ENCODE measurements at regions not wholly inside any gene's neighbourhood (a gene's known extent, or its start where the extent isn't known, plus 50 kb on each side); places are given as distances from the start of the nearest gene placed in this dataset.

GRCh38 chr3:144629381-144629780 is 657.8 kb downstream of the DIPK2A start:
- Histone ChIP-seq H3K4me2 (ENCODE audit: low read length) (peak overlapping the region; percentile 1), H3K9me3 (ENCODE audit: low read length) (no peaks in the 10 kb centered on the region), H3K36me3 (ENCODE audit: insufficient read depth, low read length) (no peaks in the 10 kb centered on the region), H3K27ac (ENCODE audit: low read length) (peak overlapping the region; percentile 46), H3K27me3 (ENCODE audit: insufficient read depth, low read depth, low read length) (no peaks in the 10 kb centered on the region), H2AFZ (ENCODE audit: low read depth, low read length) (no peak overlapping the region), H3K4me3 (ENCODE audit: low read length) (no peak overlapping the region), H4K20me1 (ENCODE audit: insufficient read depth) (no peaks in the 10 kb centered on the region), H3F3A (ENCODE audit: insufficient read depth, low read length, poor library complexity, severe bottlenecking) (no peaks in the 10 kb centered on the region), H3K79me2 (replicated peaks; ENCODE audit: insufficient read depth, low read length) (no peaks in the 10 kb centered on the region), H3K9me2 (ENCODE audit: insufficient read depth, low read length) (no peaks in the 10 kb centered on the region), H3K9ac (ENCODE audit: low read length) (no peak overlapping the region)
- TF ChIP-seq POLR2AphosphoS5 (IDR thresholded peaks at IDR 0.05) (peak; percentile 87), TAF1 (IDR thresholded peaks at IDR 0.05; ENCODE audit: low read depth) (no peak), REST (IDR thresholded peaks at IDR 0.05; ENCODE audit: borderline replicate concordance) (peak; percentile 78), RAD21 (conservative IDR thresholded peaks at IDR 0.05) (peak; percentile 13), CTCF (IDR thresholded peaks at IDR 0.05; ENCODE audit: poor library complexity, severe bottlenecking) (no peak), EP300 (conservative IDR thresholded peaks at IDR 0.05; ENCODE audit: poor library complexity, severe bottlenecking) (peak; percentile 97), SMC3 (conservative IDR thresholded peaks at IDR 0.05; ENCODE audit: poor library complexity) (peak; percentile 15), MXI1 (conservative IDR thresholded peaks at IDR 0.05; ENCODE audit: poor library complexity, severe bottlenecking) (no peak), EZH2 (IDR thresholded peaks at IDR 0.05; ENCODE audit: borderline replicate concordance, insufficient read depth, low read length, poor library complexity, severe bottlenecking) (no peak)

GRCh38 chr3:144636833-144637232 is 665.2 kb downstream of the DIPK2A start:
- Histone ChIP-seq H3K27ac (ENCODE audit: low read length) (no peak overlapping the region), H4K20me1 (ENCODE audit: insufficient read depth) (no peaks in the 10 kb centered on the region), H3K27me3 (ENCODE audit: insufficient read depth, low read depth, low read length) (no peaks in the 10 kb centered on the region), H3K36me3 (ENCODE audit: insufficient read depth, low read length) (no peaks in the 10 kb centered on the region), H3K4me2 (ENCODE audit: low read length) (no peak overlapping the region), H3K4me3 (ENCODE audit: low read length) (no peak overlapping the region), H3K9me3 (ENCODE audit: low read length) (peaks cover 2% of the 10 kb centered on the region), H3K9ac (ENCODE audit: low read length) (no peak overlapping the region), H3K9me2 (ENCODE audit: insufficient read depth, low read length) (no peaks in the 10 kb centered on the region), H2AFZ (ENCODE audit: low read depth, low read length) (no peak overlapping the region), H3F3A (ENCODE audit: insufficient read depth, low read length, poor library complexity, severe bottlenecking) (no peaks in the 10 kb centered on the region), H3K79me2 (replicated peaks; ENCODE audit: insufficient read depth, low read length) (no peaks in the 10 kb centered on the region)
- no peak for TF ChIP-seq EP300 (conservative IDR thresholded peaks at IDR 0.05; ENCODE audit: poor library complexity, severe bottlenecking)
- no peak for TF ChIP-seq RAD21 (conservative IDR thresholded peaks at IDR 0.05)
- no peak for TF ChIP-seq EZH2 (IDR thresholded peaks at IDR 0.05; ENCODE audit: borderline replicate concordance, insufficient read depth, low read length, poor library complexity, severe bottlenecking)
- no peak for TF ChIP-seq REST (IDR thresholded peaks at IDR 0.05; ENCODE audit: borderline replicate concordance)
- no peak for TF ChIP-seq MXI1 (conservative IDR thresholded peaks at IDR 0.05; ENCODE audit: poor library complexity, severe bottlenecking)
- no peak for TF ChIP-seq SMC3 (conservative IDR thresholded peaks at IDR 0.05; ENCODE audit: poor library complexity)
- TF ChIP-seq CTCF (IDR thresholded peaks at IDR 0.05; ENCODE audit: poor library complexity, severe bottlenecking) = no peak
- TF ChIP-seq TAF1 (IDR thresholded peaks at IDR 0.05; ENCODE audit: low read depth) = no peak
- TF ChIP-seq POLR2AphosphoS5 (IDR thresholded peaks at IDR 0.05) = no peak
